ENCODE measurements at regions not wholly inside any gene's neighbourhood (a gene's known extent, or its start where the extent isn't known, plus 50 kb on each side); places are given as distances from the start of the nearest gene placed in this dataset.

- TF ChIP-seq EP300 (IDR thresholded peaks at IDR 0.05) (no peak), POLR2A (IDR thresholded peaks at IDR 0.05) (no peak)
- TF ChIP-seq, protein P1, sequence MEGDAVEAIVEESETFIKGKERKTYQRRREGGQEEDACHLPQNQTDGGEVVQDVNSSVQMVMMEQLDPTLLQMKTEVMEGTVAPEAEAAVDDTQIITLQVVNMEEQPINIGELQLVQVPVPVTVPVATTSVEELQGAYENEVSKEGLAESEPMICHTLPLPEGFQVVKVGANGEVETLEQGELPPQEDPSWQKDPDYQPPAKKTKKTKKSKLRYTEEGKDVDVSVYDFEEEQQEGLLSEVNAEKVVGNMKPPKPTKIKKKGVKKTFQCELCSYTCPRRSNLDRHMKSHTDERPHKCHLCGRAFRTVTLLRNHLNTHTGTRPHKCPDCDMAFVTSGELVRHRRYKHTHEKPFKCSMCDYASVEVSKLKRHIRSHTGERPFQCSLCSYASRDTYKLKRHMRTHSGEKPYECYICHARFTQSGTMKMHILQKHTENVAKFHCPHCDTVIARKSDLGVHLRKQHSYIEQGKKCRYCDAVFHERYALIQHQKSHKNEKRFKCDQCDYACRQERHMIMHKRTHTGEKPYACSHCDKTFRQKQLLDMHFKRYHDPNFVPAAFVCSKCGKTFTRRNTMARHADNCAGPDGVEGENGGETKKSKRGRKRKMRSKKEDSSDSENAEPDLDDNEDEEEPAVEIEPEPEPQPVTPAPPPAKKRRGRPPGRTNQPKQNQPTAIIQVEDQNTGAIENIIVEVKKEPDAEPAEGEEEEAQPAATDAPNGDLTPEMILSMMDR (IDR thresholded peaks at IDR 0.05) = no peak
These were observed 836.0 kb downstream of the FAM181B start for GRCh38 chr11:81897639-81898038.

Data from sigmoid colon (tissue), 4 donors.